ENCODE measurements at regions not wholly inside any gene's neighbourhood (a gene's known extent, or its start where the extent isn't known, plus 50 kb on each side); places are given as distances from the start of the nearest gene placed in this dataset.

DNA sequence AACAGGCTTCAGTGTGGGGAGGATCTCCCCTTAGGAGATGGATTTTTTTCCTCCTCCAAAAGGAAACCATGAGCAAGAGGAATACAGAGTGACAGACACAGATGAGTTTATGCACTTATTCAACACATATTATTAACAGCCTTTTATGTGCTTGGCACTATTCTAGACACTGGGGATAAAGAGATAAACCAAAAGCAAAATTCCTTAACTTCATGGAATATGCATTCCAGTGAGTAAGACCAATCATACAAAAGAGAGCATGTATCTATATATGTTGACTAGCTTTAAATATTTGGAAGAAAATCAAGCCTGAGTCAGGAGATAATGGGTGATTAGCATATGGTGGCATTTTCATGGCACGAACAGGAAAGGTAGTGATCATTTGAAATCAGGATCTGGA is 284.4 kb upstream of the RASGRP1 start:
- TF ChIP-seq, protein P1, sequence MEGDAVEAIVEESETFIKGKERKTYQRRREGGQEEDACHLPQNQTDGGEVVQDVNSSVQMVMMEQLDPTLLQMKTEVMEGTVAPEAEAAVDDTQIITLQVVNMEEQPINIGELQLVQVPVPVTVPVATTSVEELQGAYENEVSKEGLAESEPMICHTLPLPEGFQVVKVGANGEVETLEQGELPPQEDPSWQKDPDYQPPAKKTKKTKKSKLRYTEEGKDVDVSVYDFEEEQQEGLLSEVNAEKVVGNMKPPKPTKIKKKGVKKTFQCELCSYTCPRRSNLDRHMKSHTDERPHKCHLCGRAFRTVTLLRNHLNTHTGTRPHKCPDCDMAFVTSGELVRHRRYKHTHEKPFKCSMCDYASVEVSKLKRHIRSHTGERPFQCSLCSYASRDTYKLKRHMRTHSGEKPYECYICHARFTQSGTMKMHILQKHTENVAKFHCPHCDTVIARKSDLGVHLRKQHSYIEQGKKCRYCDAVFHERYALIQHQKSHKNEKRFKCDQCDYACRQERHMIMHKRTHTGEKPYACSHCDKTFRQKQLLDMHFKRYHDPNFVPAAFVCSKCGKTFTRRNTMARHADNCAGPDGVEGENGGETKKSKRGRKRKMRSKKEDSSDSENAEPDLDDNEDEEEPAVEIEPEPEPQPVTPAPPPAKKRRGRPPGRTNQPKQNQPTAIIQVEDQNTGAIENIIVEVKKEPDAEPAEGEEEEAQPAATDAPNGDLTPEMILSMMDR (IDR thresholded peaks at IDR 0.05) = no peak
- TF ChIP-seq POLR2A (IDR thresholded peaks at IDR 0.05) = no peak

Measured in transverse colon (tissue), 3 donors.